ENCODE measurements at regions not wholly inside any gene's neighbourhood (a gene's known extent, or its start where the extent isn't known, plus 50 kb on each side); places are given as distances from the start of the nearest gene placed in this dataset.
A peak's percentile ranks its signal among the peaks of the same experiment; 100 is the strongest.

DNA sequence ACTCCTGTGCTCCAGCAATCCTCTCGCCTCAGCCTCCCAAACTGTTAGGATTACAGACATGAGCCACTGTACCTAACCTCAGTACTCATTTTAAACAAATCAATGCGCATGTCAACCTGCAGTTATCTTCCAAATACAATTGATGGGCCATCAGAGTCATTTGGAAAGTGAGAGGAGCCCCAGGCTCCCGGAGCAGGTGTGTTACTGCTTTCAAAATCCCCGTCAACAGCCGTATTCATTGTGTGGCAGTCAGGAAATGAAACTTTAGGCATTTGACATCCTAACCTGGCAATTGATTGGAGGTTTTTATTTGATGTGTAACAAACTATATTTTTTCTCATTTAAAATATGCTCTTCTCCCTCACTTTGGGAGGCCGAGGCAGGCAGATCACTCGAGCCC lies 623.6 kb upstream of the TENM3 start:
- no peak for DNase-seq (ENCODE audit: low read depth)
- TF ChIP-seq, protein P1, sequence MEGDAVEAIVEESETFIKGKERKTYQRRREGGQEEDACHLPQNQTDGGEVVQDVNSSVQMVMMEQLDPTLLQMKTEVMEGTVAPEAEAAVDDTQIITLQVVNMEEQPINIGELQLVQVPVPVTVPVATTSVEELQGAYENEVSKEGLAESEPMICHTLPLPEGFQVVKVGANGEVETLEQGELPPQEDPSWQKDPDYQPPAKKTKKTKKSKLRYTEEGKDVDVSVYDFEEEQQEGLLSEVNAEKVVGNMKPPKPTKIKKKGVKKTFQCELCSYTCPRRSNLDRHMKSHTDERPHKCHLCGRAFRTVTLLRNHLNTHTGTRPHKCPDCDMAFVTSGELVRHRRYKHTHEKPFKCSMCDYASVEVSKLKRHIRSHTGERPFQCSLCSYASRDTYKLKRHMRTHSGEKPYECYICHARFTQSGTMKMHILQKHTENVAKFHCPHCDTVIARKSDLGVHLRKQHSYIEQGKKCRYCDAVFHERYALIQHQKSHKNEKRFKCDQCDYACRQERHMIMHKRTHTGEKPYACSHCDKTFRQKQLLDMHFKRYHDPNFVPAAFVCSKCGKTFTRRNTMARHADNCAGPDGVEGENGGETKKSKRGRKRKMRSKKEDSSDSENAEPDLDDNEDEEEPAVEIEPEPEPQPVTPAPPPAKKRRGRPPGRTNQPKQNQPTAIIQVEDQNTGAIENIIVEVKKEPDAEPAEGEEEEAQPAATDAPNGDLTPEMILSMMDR (conservative IDR thresholded peaks at IDR 0.05; ENCODE audit: low read depth, low read length), result no peak
- H3K4me3 ChIP-seq (ENCODE audit: low read depth, low read length), result no peak overlapping the region

- TF ChIP-seq, protein P1 (conservative IDR thresholded peaks at IDR 0.05; ENCODE audit: low read depth, low read length), result no peak
- DNase-seq (ENCODE audit: low read depth), result no peak
Observed at GRCh38 chr4:181637186-181638105, 605.8 kb upstream of the TENM3 start.

DNA sequence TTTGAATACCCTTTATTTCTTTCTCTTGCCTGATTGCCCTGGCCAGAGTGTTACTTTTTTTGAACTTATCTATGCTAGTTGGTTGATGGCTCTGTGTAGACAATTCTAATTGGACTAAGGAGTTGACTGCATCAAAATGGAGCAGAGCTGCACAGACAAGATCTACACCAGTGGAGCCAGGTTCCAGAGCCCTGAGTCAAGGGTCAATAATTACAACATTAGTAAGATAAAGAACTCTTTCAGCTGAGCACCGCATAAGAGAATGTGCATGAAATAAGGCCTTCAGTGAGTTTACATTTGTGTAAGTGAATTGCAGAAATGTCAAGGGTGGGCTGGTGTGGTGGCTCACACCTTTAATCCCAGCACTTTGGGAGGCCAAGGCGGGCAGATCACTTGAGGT lies 599.7 kb upstream of the TENM3 start:
- H3K4me3 ChIP-seq (ENCODE audit: low read depth, low read length), result no peak overlapping the region
- DNase-seq (ENCODE audit: low read depth), result no peak
- TF ChIP-seq, protein P1 (conservative IDR thresholded peaks at IDR 0.05; ENCODE audit: low read depth, low read length), result no peak

More at GRCh38 chr4:181637186-181638105, 605.8 kb upstream of the TENM3 start:
- no peak overlapping the region for H3K4me3 ChIP-seq (ENCODE audit: low read depth, low read length)

DNA sequence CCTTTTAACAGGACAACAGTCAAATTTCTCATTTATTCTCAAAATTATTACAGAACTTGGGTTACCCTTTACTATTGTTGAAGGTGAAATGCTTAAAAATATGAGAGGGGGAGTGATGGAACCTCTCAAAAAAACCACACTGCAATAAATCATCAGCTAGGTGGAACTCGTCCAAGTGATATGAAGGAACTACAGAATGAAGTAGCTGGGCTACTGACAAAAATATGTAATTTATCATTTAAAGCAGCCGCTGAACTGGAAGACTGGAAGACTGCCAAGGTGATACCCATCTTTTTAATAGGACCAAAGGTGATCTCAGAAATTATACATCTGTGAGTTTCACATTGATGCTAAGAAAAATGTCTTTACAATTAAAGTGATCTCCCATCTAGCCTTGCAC lies 597.7 kb upstream of the TENM3 start:
- DNase-seq (ENCODE audit: low read depth), result no peak
- TF ChIP-seq, protein P1 (conservative IDR thresholded peaks at IDR 0.05; ENCODE audit: low read depth, low read length), result no peak
- H3K4me3 ChIP-seq (ENCODE audit: low read depth, low read length), result no peak overlapping the region

DNA sequence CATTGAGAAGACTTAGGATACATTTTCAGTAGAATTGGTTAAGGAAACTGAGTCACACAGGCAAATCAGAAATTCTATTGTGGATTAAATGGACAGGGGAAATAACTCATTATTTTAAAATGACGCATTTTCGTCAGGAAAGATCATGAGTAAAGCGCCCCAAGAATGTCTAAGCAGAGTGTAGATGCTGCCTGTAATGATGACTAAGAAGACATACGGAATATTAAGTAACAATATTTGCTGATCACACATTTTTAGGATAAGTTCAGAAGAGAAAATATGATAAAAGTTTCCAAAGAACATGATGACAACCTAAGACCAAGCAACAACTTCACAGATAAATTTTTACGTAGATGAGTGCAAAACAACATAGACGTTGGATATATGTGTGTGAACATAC lies 596.3 kb upstream of the TENM3 start:
- no peak for DNase-seq (ENCODE audit: low read depth)
- TF ChIP-seq, protein P1 (conservative IDR thresholded peaks at IDR 0.05; ENCODE audit: low read depth, low read length), result no peak
- no peak overlapping the region for H3K4me3 ChIP-seq (ENCODE audit: low read depth, low read length)

- TF ChIP-seq, protein P1 (conservative IDR thresholded peaks at IDR 0.05; ENCODE audit: low read depth, low read length), result no peak
- no peak for DNase-seq (ENCODE audit: low read depth)
- peak overlapping the region; percentile 20 for H3K4me3 ChIP-seq (ENCODE audit: low read depth, low read length)
Observed at GRCh38 chr4:181647396-181648147, 595.6 kb upstream of the TENM3 start.

Data from epithelial cell of proximal tubule (primary cell).